ENCODE measurements at regions not wholly inside any gene's neighbourhood (a gene's known extent, or its start where the extent isn't known, plus 50 kb on each side); places are given as distances from the start of the nearest gene placed in this dataset.
"Not testable (repeated sequence)": the region's sequence is repeated elsewhere in the genome, so short reads cannot be mapped to it uniquely, and the experiment has no call there.

- DNase-seq; H3K36me3 Mint-ChIP-seq (ENCODE audit: low read depth); ATAC-seq; H3K27ac Mint-ChIP-seq; H3K4me1 Mint-ChIP-seq (ENCODE audit: low read depth); H3K9me3 Mint-ChIP-seq (ENCODE audit: insufficient read depth); CTCF ChIA-PET; POLR2A ChIA-PET; H3K4me3 Mint-ChIP-seq; H3K27me3 Mint-ChIP-seq (ENCODE audit: low read depth): not testable (repeated sequence)
These were observed 137.0 kb upstream of the BCL9 start for GRCh38 chr1:147404344-147404743.

- POLR2A ChIA-PET = no interaction called here
- CTCF ChIA-PET = no interaction called here
- Mint-ChIP-seq H3K9me3 (ENCODE audit: insufficient read depth) (no peaks in the 10 kb centered on the region), H3K27ac (no peak overlapping the region), H3K4me1 (ENCODE audit: low read depth) (no peaks in the 10 kb centered on the region), H3K36me3 (ENCODE audit: low read depth) (no peaks in the 10 kb centered on the region), H3K4me3 (no peak overlapping the region), H3K27me3 (ENCODE audit: low read depth) (peaks cover 5% of the 10 kb centered on the region)
- ATAC-seq (no peak), DNase-seq (no peak)
These were observed 131.4 kb upstream of the BCL9 start for GRCh38 chr1:147409886-147410285.

- no peaks in the 10 kb centered on the region for H3K36me3 Mint-ChIP-seq (ENCODE audit: low read depth)
- DNase-seq (no peak), ATAC-seq (no peak)
- H3K9me3 Mint-ChIP-seq (ENCODE audit: insufficient read depth) = no peaks in the 10 kb centered on the region
- no peak overlapping the region for H3K4me3 Mint-ChIP-seq
- POLR2A ChIA-PET = no interaction called here
- no peaks in the 10 kb centered on the region for H3K4me1 Mint-ChIP-seq (ENCODE audit: low read depth)
- peaks cover 9% of the 10 kb centered on the region for H3K27me3 Mint-ChIP-seq (ENCODE audit: low read depth)
- H3K27ac Mint-ChIP-seq = no peak overlapping the region
- CTCF ChIA-PET = no interaction called here
These were observed 128.1 kb upstream of the BCL9 start for GRCh38 chr1:147413110-147413605.

GRCh38 chr1:147414505-147415163, 126.7 kb upstream of the BCL9 start:
- Mint-ChIP-seq H3K4me3 (no peak overlapping the region), H3K36me3 (ENCODE audit: low read depth) (no peaks in the 10 kb centered on the region), H3K27me3 (ENCODE audit: low read depth) (peaks cover 10% of the 10 kb centered on the region), H3K9me3 (ENCODE audit: insufficient read depth) (no peaks in the 10 kb centered on the region), H3K27ac (no peak overlapping the region), H3K4me1 (ENCODE audit: low read depth) (no peaks in the 10 kb centered on the region)
- DNase-seq = no peak
- POLR2A ChIA-PET = no interaction called here
- CTCF ChIA-PET = no interaction called here
- no peak for ATAC-seq

- Mint-ChIP-seq H3K9me3 (ENCODE audit: insufficient read depth) (no peaks in the 10 kb centered on the region), H3K4me3 (no peak overlapping the region), H3K36me3 (ENCODE audit: low read depth) (no peaks in the 10 kb centered on the region), H3K27me3 (ENCODE audit: low read depth) (peaks cover 7% of the 10 kb centered on the region), H3K27ac (no peak overlapping the region), H3K4me1 (ENCODE audit: low read depth) (no peaks in the 10 kb centered on the region)
- DNase-seq = no peak
- ATAC-seq = no peak
- ChIA-PET POLR2A (no interaction called here), CTCF (interaction anchor here (1.2 kb wide), 1 partner anchor 27 kb away, joined by 3 read pairs; no protein-coding TSS in a partner anchor)
These were observed 124.3 kb upstream of the BCL9 start for GRCh38 chr1:147417024-147417423.

- DNase-seq; H3K27me3 Mint-ChIP-seq (ENCODE audit: low read depth); CTCF ChIA-PET; H3K4me1 Mint-ChIP-seq (ENCODE audit: low read depth); H3K27ac Mint-ChIP-seq; H3K36me3 Mint-ChIP-seq (ENCODE audit: low read depth); H3K4me3 Mint-ChIP-seq; ATAC-seq; POLR2A ChIA-PET; H3K9me3 Mint-ChIP-seq (ENCODE audit: insufficient read depth): not testable (repeated sequence)
These were observed 118.0 kb upstream of the BCL9 start for GRCh38 chr1:147423100-147423827.

GRCh38 chr1:147434921-147435320, 106.4 kb upstream of the BCL9 start:
- H3K4me1 Mint-ChIP-seq (ENCODE audit: low read depth) = no peaks in the 10 kb centered on the region

GRCh38 chr1:147444381-147444780, 96.9 kb upstream of the BCL9 start:
- DNase-seq (no peak), ATAC-seq (no peak)
- H3K36me3 Mint-ChIP-seq (ENCODE audit: low read depth) = peaks cover 2% of the 10 kb centered on the region
- ChIA-PET CTCF (no interaction called here), POLR2A (no interaction called here)
- peaks cover 3% of the 10 kb centered on the region for H3K27me3 Mint-ChIP-seq (ENCODE audit: low read depth)
- peaks cover 32% of the 10 kb centered on the region for H3K9me3 Mint-ChIP-seq (ENCODE audit: insufficient read depth)
- H3K27ac Mint-ChIP-seq = no peak overlapping the region
- H3K4me3 Mint-ChIP-seq = no peak overlapping the region
- H3K4me1 Mint-ChIP-seq (ENCODE audit: low read depth) = no peaks in the 10 kb centered on the region

More at GRCh38 chr1:147434921-147435320, 106.4 kb upstream of the BCL9 start:
- ChIA-PET POLR2A (no interaction called here), CTCF (no interaction called here)
- H3K4me3 Mint-ChIP-seq = no peak overlapping the region
- no peak overlapping the region for H3K27ac Mint-ChIP-seq
- H3K27me3 Mint-ChIP-seq (ENCODE audit: low read depth) = peaks cover 6% of the 10 kb centered on the region
- H3K9me3 Mint-ChIP-seq (ENCODE audit: insufficient read depth) = no peaks in the 10 kb centered on the region
- DNase-seq (no peak), ATAC-seq (no peak)
- no peaks in the 10 kb centered on the region for H3K36me3 Mint-ChIP-seq (ENCODE audit: low read depth)

GRCh38 chr1:147451628-147452027, 89.7 kb upstream of the BCL9 start:
- POLR2A ChIA-PET = no interaction called here
- no peaks in the 10 kb centered on the region for H3K36me3 Mint-ChIP-seq (ENCODE audit: low read depth)
- no peak overlapping the region for H3K27ac Mint-ChIP-seq
- H3K9me3 Mint-ChIP-seq (ENCODE audit: insufficient read depth) = peaks cover 9% of the 10 kb centered on the region
- DNase-seq = no peak
- H3K27me3 Mint-ChIP-seq (ENCODE audit: low read depth) = peaks cover 13% of the 10 kb centered on the region
- no peak overlapping the region for H3K4me3 Mint-ChIP-seq
- CTCF ChIA-PET = no interaction called here
- ATAC-seq = no peak
- H3K4me1 Mint-ChIP-seq (ENCODE audit: low read depth) = no peaks in the 10 kb centered on the region

- DNase-seq (no peak), ATAC-seq (no peak)
- Mint-ChIP-seq H3K9me3 (ENCODE audit: insufficient read depth) (peaks cover 3% of the 10 kb centered on the region), H3K27me3 (ENCODE audit: low read depth) (peaks cover 13% of the 10 kb centered on the region), H3K4me1 (ENCODE audit: low read depth) (no peaks in the 10 kb centered on the region), H3K36me3 (ENCODE audit: low read depth) (no peaks in the 10 kb centered on the region), H3K27ac (no peak overlapping the region), H3K4me3 (no peak overlapping the region)
- ChIA-PET CTCF (no interaction called here), POLR2A (no interaction called here)
These were observed 88.5 kb upstream of the BCL9 start for GRCh38 chr1:147452809-147453208.

GRCh38 chr1:147463022-147463421, 78.3 kb upstream of the BCL9 start:
- ChIA-PET POLR2A (no interaction called here), CTCF (no interaction called here)
- H3K9me3 Mint-ChIP-seq (ENCODE audit: insufficient read depth) = peaks cover 12% of the 10 kb centered on the region
- H3K27me3 Mint-ChIP-seq (ENCODE audit: low read depth) = peaks cover 53% of the 10 kb centered on the region
- H3K36me3 Mint-ChIP-seq (ENCODE audit: low read depth) = no peaks in the 10 kb centered on the region
- ATAC-seq = no peak
- H3K27ac Mint-ChIP-seq = no peak overlapping the region
- DNase-seq = no peak
- no peaks in the 10 kb centered on the region for H3K4me1 Mint-ChIP-seq (ENCODE audit: low read depth)
- H3K4me3 Mint-ChIP-seq = no peak overlapping the region

GRCh38 chr1:147466543-147466942, 74.8 kb upstream of the BCL9 start:
- Mint-ChIP-seq H3K27me3 (ENCODE audit: low read depth) (peaks cover 49% of the 10 kb centered on the region), H3K27ac (no peak overlapping the region), H3K36me3 (ENCODE audit: low read depth) (no peaks in the 10 kb centered on the region), H3K9me3 (ENCODE audit: insufficient read depth) (peaks cover 12% of the 10 kb centered on the region), H3K4me3 (no peak overlapping the region), H3K4me1 (ENCODE audit: low read depth) (no peaks in the 10 kb centered on the region)
- DNase-seq = no peak
- no peak for ATAC-seq
- POLR2A ChIA-PET = no interaction called here
- CTCF ChIA-PET = no interaction called here
